HG03575 (cell line): ENCODE measurements at regions not wholly inside any gene's neighbourhood (a gene's known extent, or its start where the extent isn't known, plus 50 kb on each side); places are given as distances from the start of the nearest gene placed in this dataset.
"Not testable (repeated sequence)": the region's sequence is repeated elsewhere in the genome, so short reads cannot be mapped to it uniquely, and the experiment has no call there.

Source experiments
- ATAC-seq: cut with Tn5 transposase; IDR thresholded peaks from one replicate; pipeline ENCODE4 v1.9.1; 2021; ENCODE audit not compliant: unreplicated experiment, insufficient number of reproducible peaks, low FRiP score; ENCODE audit errors: extremely low read depth

- no peak for ATAC-seq
Observed at GRCh38 chr14:41302776-41303175, 303.9 kb upstream of the LRFN5 start.

GRCh38 chr14:41299924-41300323 lies 306.8 kb upstream of the LRFN5 start:
- no peak for ATAC-seq

- ATAC-seq, result no peak
Observed at GRCh38 chr14:41298328-41298690, 308.4 kb upstream of the LRFN5 start.

- no peak for ATAC-seq
Observed at GRCh38 chr14:41297576-41298327, 308.9 kb upstream of the LRFN5 start.

GRCh38 chr14:41295734-41296133 lies 310.9 kb upstream of the LRFN5 start:
- ATAC-seq, result no peak

GRCh38 chr14:41289025-41289424 lies 317.7 kb upstream of the LRFN5 start:
- ATAC-seq, result no peak

GRCh38 chr14:41285186-41285748 lies 321.4 kb upstream of the LRFN5 start:
- ATAC-seq, result no peak

- ATAC-seq, result no peak
Observed at GRCh38 chr14:41280745-41281144, 325.9 kb upstream of the LRFN5 start.

- no peak for ATAC-seq
Observed at GRCh38 chr14:41277450-41277849, 329.2 kb upstream of the LRFN5 start.

- no peak for ATAC-seq
Observed at GRCh38 chr14:41257476-41257875, 349.2 kb upstream of the LRFN5 start.

GRCh38 chr14:41235466-41235865 lies 371.2 kb upstream of the LRFN5 start:
- no peak for ATAC-seq

- no peak for ATAC-seq
Observed at GRCh38 chr14:41230683-41231082, 376.0 kb upstream of the LRFN5 start.

- ATAC-seq, result no peak
Observed at GRCh38 chr14:41229824-41230223, 376.9 kb upstream of the LRFN5 start.

- no peak for ATAC-seq
Observed at GRCh38 chr14:41225433-41225832, 381.2 kb upstream of the LRFN5 start.

- ATAC-seq, result no peak
Observed at GRCh38 chr14:41222581-41222980, 384.1 kb upstream of the LRFN5 start.

GRCh38 chr14:41214978-41215377 lies 391.7 kb upstream of the LRFN5 start:
- not testable (repeated sequence) for ATAC-seq

GRCh38 chr14:41201696-41202095 lies 405.0 kb upstream of the LRFN5 start:
- ATAC-seq, result no peak

GRCh38 chr14:41187868-41188267 lies 418.8 kb upstream of the LRFN5 start:
- ATAC-seq, result no peak

GRCh38 chr14:41171045-41171444 lies 435.6 kb upstream of the LRFN5 start:
- no peak for ATAC-seq

GRCh38 chr14:41167040-41167439 lies 439.6 kb upstream of the LRFN5 start:
- no peak for ATAC-seq
